ENCODE measurements at regions not wholly inside any gene's neighbourhood (a gene's known extent, or its start where the extent isn't known, plus 50 kb on each side); places are given as distances from the start of the nearest gene placed in this dataset.

- TF ChIP-seq FOSL1 (IDR thresholded peaks at IDR 0.05; ENCODE audit: low read depth) (no peak), SP1 (IDR thresholded peaks at IDR 0.05; ENCODE audit: low read depth) (no peak), CBX3 (IDR thresholded peaks at IDR 0.05; ENCODE audit: low read depth) (no peak), ELF1 (IDR thresholded peaks at IDR 0.05; ENCODE audit: borderline replicate concordance, low read depth) (no peak), CEBPB (IDR thresholded peaks at IDR 0.05; ENCODE audit: low read depth) (no peak), ZNF274 (IDR thresholded peaks at IDR 0.05; ENCODE audit: low read depth, low read length) (no peak), JUND (IDR thresholded peaks at IDR 0.05) (no peak), SIN3A (IDR thresholded peaks at IDR 0.05; ENCODE audit: low read depth) (no peak)
- TF ChIP-seq, protein P1, sequence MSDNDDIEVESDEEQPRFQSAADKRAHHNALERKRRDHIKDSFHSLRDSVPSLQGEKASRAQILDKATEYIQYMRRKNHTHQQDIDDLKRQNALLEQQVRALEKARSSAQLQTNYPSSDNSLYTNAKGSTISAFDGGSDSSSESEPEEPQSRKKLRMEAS (IDR thresholded peaks at IDR 0.05), result no peak
- no peaks in the 10 kb centered on the region for H3K27me3 ChIP-seq (ENCODE audit: insufficient read depth, low read length)
- H2AFZ ChIP-seq (ENCODE audit: low read depth, low read length, poor library complexity, severe bottlenecking), result no peak overlapping the region
- ChIA-PET POLR2A (no interaction called here), CTCF (interaction anchor here (4.9 kb wide), 1 partner anchor 14 kb away, joined by 32 read pairs; no protein-coding TSS in a partner anchor), RAD21 (ENCODE audit: low non-redundant PET in 1 of 2, low total read pairs in 2 of 2, uncharacterized antibody in 2 of 2, unreplicated experiment in 2 of 2) (no interaction called here)
- no peaks in the 10 kb centered on the region for H4K20me1 ChIP-seq (ENCODE audit: insufficient read depth)
- H3K9me3 ChIP-seq (ENCODE audit: control insufficient read depth in 1 of 2, insufficient read depth in 1 of 2, low read depth in 1 of 2, low read length in 2 of 2), result no peaks in the 10 kb centered on the region
- no peaks in the 10 kb centered on the region for H3K36me3 ChIP-seq (ENCODE audit: control insufficient read depth in 1 of 2, insufficient read depth in 2 of 2, low read length in 2 of 2)
- H3K9me2 ChIP-seq (ENCODE audit: insufficient read depth), result no peaks in the 10 kb centered on the region
- H3K9ac ChIP-seq (ENCODE audit: low read length), result no peak overlapping the region
- H3K4me3 ChIP-seq (replicated peaks in 1 of 2; ENCODE audit: low read depth in 1 of 2, low read length in 2 of 2), result no peak overlapping the region
- DNase-seq (ENCODE audit: low read depth, low spot score) (no peak), ATAC-seq (no peak)
- H3K27ac ChIP-seq (ENCODE audit: low read depth, low read length), result no peak overlapping the region
- intact Hi-C loops (cut with micrococcal nuclease), result no loop called here
- H3K4me1 ChIP-seq (ENCODE audit: control insufficient read depth in 1 of 2, insufficient read depth in 2 of 2, low read length in 2 of 2), result no peaks in the 10 kb centered on the region
- no TSS peak for BruUV-seq (replicated peaks)
- no peak overlapping the region for H3K4me2 ChIP-seq (ENCODE audit: low read length)
- no peaks in the 10 kb centered on the region for H3K79me2 ChIP-seq (ENCODE audit: insufficient read depth, low read length)
Observed at GRCh38 chr14:49447540-49448107, 138.6 kb downstream of the RPS29 start.

DNA sequence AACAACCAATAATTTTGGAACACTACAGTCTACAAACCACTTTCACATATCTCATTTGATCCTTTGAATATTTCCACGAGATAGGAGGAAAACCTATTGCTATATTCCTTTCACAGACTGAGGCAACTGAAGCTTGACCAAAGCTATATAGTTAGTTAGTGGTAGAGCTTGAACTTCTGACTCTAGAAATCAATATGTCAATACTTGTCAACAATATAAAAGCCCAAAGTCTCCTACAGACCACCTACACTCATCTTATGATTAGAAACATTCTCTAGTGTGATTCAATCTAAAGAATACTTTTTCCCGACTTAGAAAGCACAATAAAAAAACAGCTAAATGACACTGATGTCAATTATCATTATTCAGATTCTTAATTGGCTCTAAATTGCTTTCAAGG, 139.4 kb downstream of the RPS29 start:
- Histone ChIP-seq H3K9me3 (ENCODE audit: control insufficient read depth in 1 of 2, insufficient read depth in 1 of 2, low read depth in 1 of 2, low read length in 2 of 2) (no peaks in the 10 kb centered on the region), H4K20me1 (ENCODE audit: insufficient read depth) (no peaks in the 10 kb centered on the region), H3K4me3 (replicated peaks in 1 of 2; ENCODE audit: low read depth in 1 of 2, low read length in 2 of 2) (no peak overlapping the region), H3K36me3 (ENCODE audit: control insufficient read depth in 1 of 2, insufficient read depth in 2 of 2, low read length in 2 of 2) (no peaks in the 10 kb centered on the region), H3K27ac (ENCODE audit: low read depth, low read length) (no peak overlapping the region), H3K4me2 (ENCODE audit: low read length) (no peak overlapping the region), H3K79me2 (ENCODE audit: insufficient read depth, low read length) (no peaks in the 10 kb centered on the region), H3K27me3 (ENCODE audit: insufficient read depth, low read length) (peaks cover 3% of the 10 kb centered on the region; the same call in 1 of the 2 replicates), H3K9me2 (ENCODE audit: insufficient read depth) (no peaks in the 10 kb centered on the region), H2AFZ (ENCODE audit: low read depth, low read length, poor library complexity, severe bottlenecking) (no peak overlapping the region), H3K9ac (ENCODE audit: low read length) (no peak overlapping the region), H3K4me1 (ENCODE audit: control insufficient read depth in 1 of 2, insufficient read depth in 2 of 2, low read length in 2 of 2) (no peaks in the 10 kb centered on the region)
- intact Hi-C loops (cut with micrococcal nuclease), result no loop called here
- RAD21 ChIA-PET (ENCODE audit: low non-redundant PET in 1 of 2, low total read pairs in 2 of 2, uncharacterized antibody in 2 of 2, unreplicated experiment in 2 of 2), result no interaction called here
- CTCF ChIA-PET, result interaction anchor here (4.9 kb wide), 1 partner anchor 15 kb away, joined by 32 read pairs; no protein-coding TSS in a partner anchor
- ATAC-seq (no peak), DNase-seq (ENCODE audit: low read depth, low spot score) (no peak)
- no peak for TF ChIP-seq ZFX (IDR thresholded peaks at IDR 0.05)
- no peak for TF ChIP-seq ELF1 (IDR thresholded peaks at IDR 0.05; ENCODE audit: borderline replicate concordance, low read depth)
- no peak for TF ChIP-seq SRF (IDR thresholded peaks at IDR 0.05; ENCODE audit: low read depth)
- no peak for TF ChIP-seq RAD21 (IDR thresholded peaks at IDR 0.05; ENCODE audit: low read depth)
- no peak for TF ChIP-seq CEBPB (IDR thresholded peaks at IDR 0.05; ENCODE audit: low read depth)
- TF ChIP-seq ZBTB33 (IDR thresholded peaks at IDR 0.05; ENCODE audit: extremely low read depth, insufficient replicate concordance, low read length), result no peak
- POLR2A ChIA-PET, result no interaction called here
- no TSS peak for BruUV-seq (replicated peaks)
